OCI-LY7 (cell line): ENCODE measurements at regions not wholly inside any gene's neighbourhood (a gene's known extent, or its start where the extent isn't known, plus 50 kb on each side); places are given as distances from the start of the nearest gene placed in this dataset.

ENCODE experiments used
- EZH2phosphoT487 ChIP-seq: fragments of 200-600 bp; sonication (generic); IDR thresholded peaks from 2 replicates; pipeline ENCODE4 v1.6.1; 2018; ENCODE audit warnings: low read depth, borderline replicate concordance, mild to moderate bottlenecking, mixed run types, antibody characterized with exemption, low read length, moderate library complexity, mixed read lengths
- TF ChIP-seq, protein P1 (sequence below): fragments of 200-600 bp; sonication (generic); conservative IDR thresholded peaks from 2 replicates; pipeline ENCODE4 v1.5.1; 2014; ENCODE audit warnings: mild to moderate bottlenecking, antibody characterized with exemption, low read length, moderate library complexity, mixed read lengths

GRCh38 chr2:15819562-15820256 lies 120.6 kb upstream of the MYCN start:
- TF ChIP-seq, protein P1, sequence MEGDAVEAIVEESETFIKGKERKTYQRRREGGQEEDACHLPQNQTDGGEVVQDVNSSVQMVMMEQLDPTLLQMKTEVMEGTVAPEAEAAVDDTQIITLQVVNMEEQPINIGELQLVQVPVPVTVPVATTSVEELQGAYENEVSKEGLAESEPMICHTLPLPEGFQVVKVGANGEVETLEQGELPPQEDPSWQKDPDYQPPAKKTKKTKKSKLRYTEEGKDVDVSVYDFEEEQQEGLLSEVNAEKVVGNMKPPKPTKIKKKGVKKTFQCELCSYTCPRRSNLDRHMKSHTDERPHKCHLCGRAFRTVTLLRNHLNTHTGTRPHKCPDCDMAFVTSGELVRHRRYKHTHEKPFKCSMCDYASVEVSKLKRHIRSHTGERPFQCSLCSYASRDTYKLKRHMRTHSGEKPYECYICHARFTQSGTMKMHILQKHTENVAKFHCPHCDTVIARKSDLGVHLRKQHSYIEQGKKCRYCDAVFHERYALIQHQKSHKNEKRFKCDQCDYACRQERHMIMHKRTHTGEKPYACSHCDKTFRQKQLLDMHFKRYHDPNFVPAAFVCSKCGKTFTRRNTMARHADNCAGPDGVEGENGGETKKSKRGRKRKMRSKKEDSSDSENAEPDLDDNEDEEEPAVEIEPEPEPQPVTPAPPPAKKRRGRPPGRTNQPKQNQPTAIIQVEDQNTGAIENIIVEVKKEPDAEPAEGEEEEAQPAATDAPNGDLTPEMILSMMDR, result no peak
- TF ChIP-seq EZH2phosphoT487, result no peak
